ENCODE measurements at regions not wholly inside any gene's neighbourhood (a gene's known extent, or its start where the extent isn't known, plus 50 kb on each side); places are given as distances from the start of the nearest gene placed in this dataset.

GRCh38 chr12:98146487-98146886, 368.9 kb upstream of the TMPO start:
- no peaks in the 10 kb centered on the region for H3K4me1 ChIP-seq
- no peaks in the 10 kb centered on the region for H3K9me3 ChIP-seq
- DNase-seq = no peak
- no peaks in the 10 kb centered on the region for H3K27me3 ChIP-seq
- TF ChIP-seq POLR2A (IDR thresholded peaks at IDR 0.05) (no peak), CTCF (IDR thresholded peaks at IDR 0.05) (no peak)
- H3K36me3 ChIP-seq = no peaks in the 10 kb centered on the region
- H3K27ac ChIP-seq = no peak overlapping the region
- H3K4me3 ChIP-seq = no peak overlapping the region

- Histone ChIP-seq H3K27ac (no peak overlapping the region), H3K4me3 (no peak overlapping the region)
Observed at GRCh38 chr12:98149270-98149669, 366.1 kb upstream of the TMPO start.

DNA sequence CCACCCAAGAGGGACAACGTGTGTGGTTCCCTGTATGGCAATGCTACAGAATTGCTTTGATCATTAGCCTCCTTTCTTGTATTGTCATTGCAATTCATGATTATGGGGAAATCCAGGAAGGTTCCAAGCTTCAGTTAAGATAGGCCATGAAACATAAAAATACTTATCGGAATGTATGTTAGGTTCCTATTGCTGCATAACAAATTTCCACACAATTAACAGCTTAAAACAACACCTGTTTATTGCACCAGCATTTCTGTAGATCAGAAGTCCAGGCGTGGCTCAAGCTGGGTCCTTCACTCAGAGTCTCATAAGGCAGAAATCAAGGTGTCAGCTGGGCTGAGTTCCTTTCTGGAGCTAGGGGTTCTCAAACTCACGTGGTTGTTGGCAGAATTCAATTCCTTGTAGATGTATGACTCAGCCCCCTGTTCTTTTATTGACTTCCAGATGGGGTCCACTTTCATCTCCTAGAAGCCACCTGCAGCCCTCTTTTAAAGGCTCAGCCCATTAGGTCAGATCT, 365.6 kb upstream of the TMPO start:
- Histone ChIP-seq H3K4me3 (no peak overlapping the region), H3K36me3 (no peaks in the 10 kb centered on the region), H3K9me3 (no peaks in the 10 kb centered on the region), H3K27ac (no peak overlapping the region), H3K4me1 (no peaks in the 10 kb centered on the region), H3K27me3 (no peaks in the 10 kb centered on the region)
- TF ChIP-seq CTCF (IDR thresholded peaks at IDR 0.05) (no peak), POLR2A (IDR thresholded peaks at IDR 0.05) (no peak)
- DNase-seq = no peak

More at GRCh38 chr12:98149270-98149669, 366.1 kb upstream of the TMPO start:
- H3K36me3 ChIP-seq = no peaks in the 10 kb centered on the region
- H3K4me1 ChIP-seq = no peaks in the 10 kb centered on the region
- no peaks in the 10 kb centered on the region for H3K27me3 ChIP-seq
- DNase-seq = no peak
- no peak for TF ChIP-seq CTCF (IDR thresholded peaks at IDR 0.05)
- no peak for TF ChIP-seq POLR2A (IDR thresholded peaks at IDR 0.05)
- H3K9me3 ChIP-seq = no peaks in the 10 kb centered on the region

DNA sequence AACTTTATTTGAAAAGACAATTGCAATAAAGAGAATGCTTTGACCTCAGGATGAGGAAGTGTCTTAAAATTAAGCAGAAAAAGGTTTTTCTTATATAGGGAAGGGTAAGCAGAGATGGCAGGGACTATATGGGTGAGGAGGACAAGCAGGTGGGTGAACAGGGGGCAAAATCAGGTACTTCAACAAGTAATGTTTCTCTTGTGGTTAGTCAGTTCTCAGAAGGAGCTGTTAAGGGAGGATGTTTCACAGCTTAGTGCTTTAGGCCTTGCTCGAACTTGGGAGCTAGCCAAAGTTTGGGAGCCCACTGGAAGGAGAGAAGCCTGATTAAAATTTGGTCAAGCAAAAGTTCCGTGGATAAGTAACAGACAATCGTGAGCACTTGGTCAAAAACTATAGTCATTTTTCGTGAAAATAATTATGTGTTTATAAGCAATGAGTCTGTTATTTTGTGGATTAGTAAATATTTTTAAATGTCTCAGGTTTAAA, 364.2 kb upstream of the TMPO start:
- Histone ChIP-seq H3K36me3 (no peaks in the 10 kb centered on the region), H3K9me3 (no peaks in the 10 kb centered on the region), H3K27me3 (no peaks in the 10 kb centered on the region)

GRCh38 chr12:98151984-98152383, 363.4 kb upstream of the TMPO start:
- Histone ChIP-seq H3K36me3 (no peaks in the 10 kb centered on the region), H3K27me3 (no peaks in the 10 kb centered on the region), H3K9me3 (no peaks in the 10 kb centered on the region), H3K4me1 (no peaks in the 10 kb centered on the region), H3K4me3 (no peak overlapping the region), H3K27ac (no peak overlapping the region)
- no peak for DNase-seq
- TF ChIP-seq CTCF (IDR thresholded peaks at IDR 0.05) = no peak
- TF ChIP-seq POLR2A (IDR thresholded peaks at IDR 0.05) = no peak

More for the DNA sequence above, 364.2 kb upstream of the TMPO start:
- no peak for DNase-seq
- Histone ChIP-seq H3K4me1 (no peaks in the 10 kb centered on the region), H3K4me3 (no peak overlapping the region), H3K27ac (no peak overlapping the region)
- TF ChIP-seq POLR2A (IDR thresholded peaks at IDR 0.05) = no peak
- TF ChIP-seq CTCF (IDR thresholded peaks at IDR 0.05) = no peak

GRCh38 chr12:98154850-98155249, 360.5 kb upstream of the TMPO start:
- Histone ChIP-seq H3K27ac (no peak overlapping the region), H3K9me3 (no peaks in the 10 kb centered on the region), H3K4me3 (no peak overlapping the region), H3K36me3 (no peaks in the 10 kb centered on the region), H3K4me1 (no peaks in the 10 kb centered on the region), H3K27me3 (no peaks in the 10 kb centered on the region)
- TF ChIP-seq CTCF (IDR thresholded peaks at IDR 0.05) (no peak), POLR2A (IDR thresholded peaks at IDR 0.05) (no peak)
- no peak for DNase-seq

Measured in Peyer's patch (tissue), 4 donors.